ENCODE measurements at regions not wholly inside any gene's neighbourhood (a gene's known extent, or its start where the extent isn't known, plus 50 kb on each side); places are given as distances from the start of the nearest gene placed in this dataset.

DNA sequence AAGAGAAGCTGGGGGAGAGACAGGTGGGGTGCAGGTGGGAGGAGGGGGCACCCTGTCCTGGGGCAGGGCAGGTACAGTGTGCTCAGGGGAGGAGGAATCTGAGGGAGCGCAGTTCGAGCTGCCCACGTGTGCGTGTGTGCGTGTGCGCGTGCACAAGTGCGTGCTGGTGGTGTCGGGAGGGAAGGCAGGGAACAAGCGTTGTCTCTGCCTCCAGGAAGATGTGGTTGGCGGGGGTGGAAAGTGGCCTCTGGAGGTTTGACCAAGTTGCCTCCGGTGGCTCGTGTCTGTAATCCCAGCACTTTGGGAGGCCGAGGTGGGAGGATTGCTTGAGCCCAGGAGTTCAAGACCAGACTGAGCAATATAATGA is 49.9 kb upstream of the THY1 start:
- TF ChIP-seq, protein P1, sequence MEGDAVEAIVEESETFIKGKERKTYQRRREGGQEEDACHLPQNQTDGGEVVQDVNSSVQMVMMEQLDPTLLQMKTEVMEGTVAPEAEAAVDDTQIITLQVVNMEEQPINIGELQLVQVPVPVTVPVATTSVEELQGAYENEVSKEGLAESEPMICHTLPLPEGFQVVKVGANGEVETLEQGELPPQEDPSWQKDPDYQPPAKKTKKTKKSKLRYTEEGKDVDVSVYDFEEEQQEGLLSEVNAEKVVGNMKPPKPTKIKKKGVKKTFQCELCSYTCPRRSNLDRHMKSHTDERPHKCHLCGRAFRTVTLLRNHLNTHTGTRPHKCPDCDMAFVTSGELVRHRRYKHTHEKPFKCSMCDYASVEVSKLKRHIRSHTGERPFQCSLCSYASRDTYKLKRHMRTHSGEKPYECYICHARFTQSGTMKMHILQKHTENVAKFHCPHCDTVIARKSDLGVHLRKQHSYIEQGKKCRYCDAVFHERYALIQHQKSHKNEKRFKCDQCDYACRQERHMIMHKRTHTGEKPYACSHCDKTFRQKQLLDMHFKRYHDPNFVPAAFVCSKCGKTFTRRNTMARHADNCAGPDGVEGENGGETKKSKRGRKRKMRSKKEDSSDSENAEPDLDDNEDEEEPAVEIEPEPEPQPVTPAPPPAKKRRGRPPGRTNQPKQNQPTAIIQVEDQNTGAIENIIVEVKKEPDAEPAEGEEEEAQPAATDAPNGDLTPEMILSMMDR (IDR thresholded peaks at IDR 0.05): no peak
- TF ChIP-seq POLR2A (IDR thresholded peaks at IDR 0.05): no peak
- no peak for TF ChIP-seq POLR2AphosphoS5 (IDR thresholded peaks at IDR 0.05)
